ENCODE measurements at regions not wholly inside any gene's neighbourhood (a gene's known extent, or its start where the extent isn't known, plus 50 kb on each side); places are given as distances from the start of the nearest gene placed in this dataset.

DNA sequence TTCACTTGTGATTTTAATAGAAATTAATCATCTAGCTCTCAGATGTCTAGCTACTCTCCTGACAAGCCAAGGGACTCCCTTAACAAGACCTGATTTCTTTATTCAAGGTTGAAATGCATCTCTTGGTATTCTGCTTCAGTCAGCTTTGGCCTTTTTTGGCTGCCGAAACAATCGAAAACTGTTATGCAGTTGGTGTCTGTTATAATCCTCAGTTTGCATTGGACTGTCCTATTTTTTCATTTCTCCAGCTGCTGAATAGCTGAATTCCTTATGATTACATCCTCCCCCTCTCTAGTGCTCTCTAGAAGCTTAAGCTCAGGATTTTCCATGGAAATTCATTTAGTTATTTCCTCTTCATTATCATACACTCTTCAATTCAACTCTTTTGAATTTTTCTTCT is 177.2 kb downstream of the TRIML1 start:
- DNase-seq: no peak
- WGBS (ENCODE audit: insufficient coverage): no CpG with 5 or more reads among the region's 2 CpGs

DNA sequence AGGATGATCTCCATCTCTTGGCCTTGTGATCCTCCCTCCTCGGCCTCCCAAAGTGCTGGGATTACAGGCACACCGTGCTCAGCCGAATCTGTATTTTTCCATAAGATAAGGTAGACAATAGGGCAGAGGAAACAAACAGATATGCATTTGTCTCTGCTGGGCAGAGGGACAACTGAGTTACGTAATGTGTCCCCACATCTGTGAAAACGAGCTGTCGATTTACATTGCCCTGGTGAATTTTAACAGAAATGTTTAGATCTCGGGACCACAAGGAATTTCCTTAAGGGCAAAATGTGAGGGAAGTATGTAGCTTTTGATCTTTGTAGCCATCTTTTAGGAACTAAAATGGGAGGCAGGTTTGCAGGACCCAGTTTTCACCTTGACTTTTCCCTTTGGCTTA is 189.7 kb downstream of the TRIML1 start:
- H3K4me1 ChIP-seq (ENCODE audit: control insufficient read depth in 1 of 2, extremely low read depth in 1 of 2, insufficient read depth in 2 of 2, low read length in 2 of 2): no peaks in the 10 kb centered on the region
- no peaks in the 10 kb centered on the region for H3K36me3 Mint-ChIP-seq
- H3K27ac ChIP-seq (ENCODE audit: low read length): no peak overlapping the region
- WGBS (ENCODE audit: insufficient coverage): 93% methylated on average over 7 of the region's 7 CpGs
- peaks cover 2% of the 10 kb centered on the region for H3K9me3 ChIP-seq
- H3K4me3 ChIP-seq (ENCODE audit: control insufficient read depth in 1 of 2, extremely low read depth in 1 of 2, low read length in 1 of 2): no peak overlapping the region
- DNase-seq (no peak), ATAC-seq (replicated peaks in 1 of 4) (no peak)
- no peak overlapping the region for H3K27ac Mint-ChIP-seq
- H3K4me3 Mint-ChIP-seq: no peak overlapping the region
- peaks cover 0 to 14% (median 7%) of the 10 kb centered on the region in 3 donors for H3K9me3 Mint-ChIP-seq
- H3K27me3 ChIP-seq (replicated peaks in 1 of 2; ENCODE audit: control insufficient read depth in 2 of 2, extremely low read depth in 1 of 2, insufficient read depth in 2 of 2, low read length in 1 of 2): no peaks in the 10 kb centered on the region
- POLR2A ChIA-PET: no interaction called here
- no peaks in the 10 kb centered on the region for H3K4me1 Mint-ChIP-seq
- H3K27me3 Mint-ChIP-seq: no peaks in the 10 kb centered on the region
- CTCF ChIA-PET: no interaction called here
- H3K36me3 ChIP-seq (ENCODE audit: control insufficient read depth in 2 of 2, extremely low read depth in 1 of 2, insufficient read depth in 1 of 2, low read length in 1 of 2): no peaks in the 10 kb centered on the region

More for the DNA sequence above, 177.2 kb downstream of the TRIML1 start:
- ATAC-seq (replicated peaks in 1 of 4): no peak
- Mint-ChIP-seq H3K27ac (no peak overlapping the region), H3K36me3 (no peaks in the 10 kb centered on the region), H3K27me3 (no peaks in the 10 kb centered on the region), H3K4me3 (no peak overlapping the region), H3K4me1 (no peaks in the 10 kb centered on the region), H3K9me3 (peaks cover 12 to 32% (median 15%) of the 10 kb centered on the region in 3 donors)
- H3K27ac ChIP-seq (ENCODE audit: low read length): no peak overlapping the region
- H3K27me3 ChIP-seq (replicated peaks in 1 of 2; ENCODE audit: control insufficient read depth in 2 of 2, extremely low read depth in 1 of 2, insufficient read depth in 2 of 2, low read length in 1 of 2): no peaks in the 10 kb centered on the region
- H3K4me1 ChIP-seq (ENCODE audit: control insufficient read depth in 1 of 2, extremely low read depth in 1 of 2, insufficient read depth in 2 of 2, low read length in 2 of 2): no peaks in the 10 kb centered on the region
- CTCF ChIA-PET: no interaction called here
- POLR2A ChIA-PET: no interaction called here
- no peaks in the 10 kb centered on the region for H3K36me3 ChIP-seq (ENCODE audit: control insufficient read depth in 2 of 2, extremely low read depth in 1 of 2, insufficient read depth in 1 of 2, low read length in 1 of 2)
- H3K4me3 ChIP-seq (ENCODE audit: control insufficient read depth in 1 of 2, extremely low read depth in 1 of 2, low read length in 1 of 2): no peak overlapping the region
- H3K9me3 ChIP-seq: peaks cover 4% of the 10 kb centered on the region

- CTCF ChIA-PET: no interaction called here
- H3K9me3 Mint-ChIP-seq: peaks cover 0 to 14% (median 7%) of the 10 kb centered on the region in 3 donors
- no peaks in the 10 kb centered on the region for H3K36me3 ChIP-seq (ENCODE audit: control insufficient read depth in 2 of 2, extremely low read depth in 1 of 2, insufficient read depth in 1 of 2, low read length in 1 of 2)
These were observed 190.3 kb downstream of the TRIML1 start for GRCh38 chr4:188329521-188329920.

DNA sequence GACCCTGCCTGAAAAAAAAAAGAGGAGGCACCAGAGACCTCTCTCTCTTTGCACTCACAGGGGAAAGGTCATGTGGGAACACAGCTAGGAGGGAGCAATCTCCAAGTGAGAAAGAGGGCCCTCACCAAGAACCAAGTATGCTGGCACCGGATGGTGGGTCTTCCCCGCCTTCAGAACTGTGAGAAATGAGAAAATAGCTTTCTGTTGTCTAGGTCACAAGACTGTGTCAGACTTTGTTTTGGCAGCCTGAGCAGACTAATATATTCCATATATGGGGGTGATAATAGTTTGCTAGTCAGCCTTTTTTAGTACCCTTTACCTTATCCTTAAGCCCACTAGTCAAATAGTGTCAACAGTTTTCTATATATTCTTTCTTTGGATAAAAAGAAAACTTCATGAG is 193.0 kb downstream of the TRIML1 start:
- ChIA-PET CTCF (no interaction called here), POLR2A (no interaction called here)
- no peaks in the 10 kb centered on the region for H3K4me1 ChIP-seq (ENCODE audit: control insufficient read depth in 1 of 2, extremely low read depth in 1 of 2, insufficient read depth in 2 of 2, low read length in 2 of 2)
- no peak overlapping the region for H3K4me3 ChIP-seq (ENCODE audit: control insufficient read depth in 1 of 2, extremely low read depth in 1 of 2, low read length in 1 of 2)
- no CpG with 5 or more reads among the region's 2 CpGs for WGBS (ENCODE audit: insufficient coverage)
- H3K9me3 Mint-ChIP-seq: peaks cover 0 to 11% (median 8%) of the 10 kb centered on the region in 3 donors
- no peaks in the 10 kb centered on the region for H3K36me3 Mint-ChIP-seq
- ATAC-seq (replicated peaks in 1 of 4): no peak
- no peak overlapping the region for H3K27ac Mint-ChIP-seq
- H3K27me3 Mint-ChIP-seq: no peaks in the 10 kb centered on the region
- H3K9me3 ChIP-seq: peaks cover 2% of the 10 kb centered on the region
- H3K4me1 Mint-ChIP-seq: no peaks in the 10 kb centered on the region
- H3K27ac ChIP-seq (ENCODE audit: low read length): no peak overlapping the region
- no peak overlapping the region for H3K4me3 Mint-ChIP-seq
- no peak for DNase-seq
- H3K36me3 ChIP-seq (ENCODE audit: control insufficient read depth in 2 of 2, extremely low read depth in 1 of 2, insufficient read depth in 1 of 2, low read length in 1 of 2): no peaks in the 10 kb centered on the region
- no peaks in the 10 kb centered on the region for H3K27me3 ChIP-seq (replicated peaks in 1 of 2; ENCODE audit: control insufficient read depth in 2 of 2, extremely low read depth in 1 of 2, insufficient read depth in 2 of 2, low read length in 1 of 2)

More at GRCh38 chr4:188329521-188329920, 190.3 kb downstream of the TRIML1 start:
- Mint-ChIP-seq H3K4me1 (no peaks in the 10 kb centered on the region), H3K4me3 (no peak overlapping the region), H3K27me3 (no peaks in the 10 kb centered on the region), H3K36me3 (no peaks in the 10 kb centered on the region), H3K27ac (no peak overlapping the region)
- Histone ChIP-seq H3K4me3 (ENCODE audit: control insufficient read depth in 1 of 2, extremely low read depth in 1 of 2, low read length in 1 of 2) (no peak overlapping the region), H3K27ac (ENCODE audit: low read length) (no peak overlapping the region), H3K4me1 (ENCODE audit: control insufficient read depth in 1 of 2, extremely low read depth in 1 of 2, insufficient read depth in 2 of 2, low read length in 2 of 2) (no peaks in the 10 kb centered on the region), H3K27me3 (replicated peaks in 1 of 2; ENCODE audit: control insufficient read depth in 2 of 2, extremely low read depth in 1 of 2, insufficient read depth in 2 of 2, low read length in 1 of 2) (no peaks in the 10 kb centered on the region), H3K9me3 (peaks cover 2% of the 10 kb centered on the region)
- 83% methylated on average over 2 of the region's 4 CpGs for WGBS (ENCODE audit: insufficient coverage)
- DNase-seq (no peak), ATAC-seq (replicated peaks in 1 of 4) (no peak)
- POLR2A ChIA-PET: no interaction called here

- no peaks in the 10 kb centered on the region for H3K27me3 Mint-ChIP-seq
- Histone ChIP-seq H3K9me3 (no peaks in the 10 kb centered on the region), H3K4me1 (ENCODE audit: control insufficient read depth in 1 of 2, extremely low read depth in 1 of 2, insufficient read depth in 2 of 2, low read length in 2 of 2) (no peaks in the 10 kb centered on the region), H3K4me3 (ENCODE audit: control insufficient read depth in 1 of 2, extremely low read depth in 1 of 2, low read length in 1 of 2) (no peak overlapping the region), H3K36me3 (ENCODE audit: control insufficient read depth in 2 of 2, extremely low read depth in 1 of 2, insufficient read depth in 1 of 2, low read length in 1 of 2) (no peaks in the 10 kb centered on the region), H3K27me3 (replicated peaks in 1 of 2; ENCODE audit: control insufficient read depth in 2 of 2, extremely low read depth in 1 of 2, insufficient read depth in 2 of 2, low read length in 1 of 2) (no peaks in the 10 kb centered on the region), H3K27ac (ENCODE audit: low read length) (no peak overlapping the region)
- WGBS (ENCODE audit: insufficient coverage): 90% methylated on average over 18 of the region's 23 CpGs
- no peaks in the 10 kb centered on the region for H3K4me1 Mint-ChIP-seq
- H3K27ac Mint-ChIP-seq: no peak overlapping the region
- peaks cover 11 to 13% (median 13%) of the 10 kb centered on the region in 3 donors for H3K9me3 Mint-ChIP-seq
- ATAC-seq (replicated peaks in 1 of 4): no peak
- DNase-seq: no peak
- ChIA-PET CTCF (no interaction called here), POLR2A (no interaction called here)
- H3K36me3 Mint-ChIP-seq: no peaks in the 10 kb centered on the region
- no peak overlapping the region for H3K4me3 Mint-ChIP-seq
These were observed 197.7 kb downstream of the TRIML1 start for GRCh38 chr4:188336891-188337290.

- Histone ChIP-seq H3K4me3 (ENCODE audit: control insufficient read depth in 1 of 2, extremely low read depth in 1 of 2, low read length in 1 of 2) (no peak overlapping the region), H3K36me3 (ENCODE audit: control insufficient read depth in 2 of 2, extremely low read depth in 1 of 2, insufficient read depth in 1 of 2, low read length in 1 of 2) (no peaks in the 10 kb centered on the region), H3K27ac (ENCODE audit: low read length) (no peak overlapping the region), H3K27me3 (replicated peaks in 1 of 2; ENCODE audit: control insufficient read depth in 2 of 2, extremely low read depth in 1 of 2, insufficient read depth in 2 of 2, low read length in 1 of 2) (no peaks in the 10 kb centered on the region), H3K4me1 (ENCODE audit: control insufficient read depth in 1 of 2, extremely low read depth in 1 of 2, insufficient read depth in 2 of 2, low read length in 2 of 2) (no peaks in the 10 kb centered on the region), H3K9me3 (no peaks in the 10 kb centered on the region)
- ChIA-PET POLR2A (no interaction called here), CTCF (no interaction called here)
- WGBS (ENCODE audit: insufficient coverage): 90% methylated on average over 2 of the region's 7 CpGs
- ATAC-seq (replicated peaks in 1 of 4) (no peak), DNase-seq (no peak)
- H3K36me3 Mint-ChIP-seq: no peaks in the 10 kb centered on the region
- H3K27me3 Mint-ChIP-seq: no peaks in the 10 kb centered on the region
- no peaks in the 10 kb centered on the region for H3K4me1 Mint-ChIP-seq
- peaks cover 8 to 25% (median 13%) of the 10 kb centered on the region in 3 donors for H3K9me3 Mint-ChIP-seq
- H3K4me3 Mint-ChIP-seq: no peak overlapping the region
- H3K27ac Mint-ChIP-seq: no peak overlapping the region
These were observed 202.2 kb downstream of the TRIML1 start for GRCh38 chr4:188341428-188341827.

- Mint-ChIP-seq H3K4me3 (no peak overlapping the region), H3K27ac (no peak overlapping the region), H3K9me3 (peaks cover 4 to 18% (median 6%) of the 10 kb centered on the region in 3 donors), H3K27me3 (no peaks in the 10 kb centered on the region), H3K36me3 (no peaks in the 10 kb centered on the region), H3K4me1 (no peaks in the 10 kb centered on the region)
- Histone ChIP-seq H3K9me3 (no peaks in the 10 kb centered on the region), H3K36me3 (ENCODE audit: control insufficient read depth in 2 of 2, extremely low read depth in 1 of 2, insufficient read depth in 1 of 2, low read length in 1 of 2) (no peaks in the 10 kb centered on the region), H3K27me3 (replicated peaks in 1 of 2; ENCODE audit: control insufficient read depth in 2 of 2, extremely low read depth in 1 of 2, insufficient read depth in 2 of 2, low read length in 1 of 2) (no peaks in the 10 kb centered on the region), H3K27ac (ENCODE audit: low read length) (no peak overlapping the region), H3K4me3 (ENCODE audit: control insufficient read depth in 1 of 2, extremely low read depth in 1 of 2, low read length in 1 of 2) (no peak overlapping the region), H3K4me1 (ENCODE audit: control insufficient read depth in 1 of 2, extremely low read depth in 1 of 2, insufficient read depth in 2 of 2, low read length in 2 of 2) (no peaks in the 10 kb centered on the region)
- ChIA-PET CTCF (interaction anchor here in 1 of 2 donors (0.7 kb wide), 1 partner anchor 39 kb away, joined by 3 read pairs; no protein-coding TSS in a partner anchor), POLR2A (no interaction called here)
- ATAC-seq (replicated peaks in 1 of 4) (no peak), DNase-seq (no peak)
- WGBS (ENCODE audit: insufficient coverage): 89% methylated on average over 4 of the region's 9 CpGs
These were observed 207.0 kb downstream of the TRIML1 start for GRCh38 chr4:188346171-188346809.

Data from T-cell (primary cell).